ENCODE measurements at regions not wholly inside any gene's neighbourhood (a gene's known extent, or its start where the extent isn't known, plus 50 kb on each side); places are given as distances from the start of the nearest gene placed in this dataset.
"Not testable (repeated sequence)": the region's sequence is repeated elsewhere in the genome, so short reads cannot be mapped to it uniquely, and the experiment has no call there.

- not testable (repeated sequence) for DNase-seq
These were observed 53.0 kb upstream of the C1QTNF3 start for GRCh38 chr5:34096033-34096432.

DNA sequence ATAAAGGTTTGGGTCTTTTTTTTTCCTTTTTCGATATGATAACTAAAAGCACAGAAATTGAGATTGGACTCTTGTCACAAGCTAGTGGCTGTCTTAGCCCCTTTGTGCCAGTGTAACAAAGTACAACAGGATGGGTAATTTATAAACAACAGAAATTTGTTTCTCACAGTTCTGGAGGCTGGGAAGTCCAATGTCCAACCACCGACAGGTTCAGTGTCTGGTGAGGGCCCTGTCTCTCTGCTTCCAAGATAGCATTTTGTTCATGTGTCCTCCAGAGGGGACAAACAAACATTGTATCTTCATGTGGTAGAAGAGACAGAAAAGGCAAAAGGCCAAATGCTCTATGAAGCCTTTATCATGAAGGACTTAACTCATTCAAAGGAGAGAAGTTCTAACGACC, 56.9 kb upstream of the C1QTNF3 start:
- DNase-seq: not testable (repeated sequence)

GRCh38 chr5:34101567-34101966, 58.6 kb upstream of the C1QTNF3 start:
- DNase-seq: not testable (repeated sequence)

GRCh38 chr5:34108897-34109296, 65.9 kb upstream of the C1QTNF3 start:
- DNase-seq: not testable (repeated sequence)

DNA sequence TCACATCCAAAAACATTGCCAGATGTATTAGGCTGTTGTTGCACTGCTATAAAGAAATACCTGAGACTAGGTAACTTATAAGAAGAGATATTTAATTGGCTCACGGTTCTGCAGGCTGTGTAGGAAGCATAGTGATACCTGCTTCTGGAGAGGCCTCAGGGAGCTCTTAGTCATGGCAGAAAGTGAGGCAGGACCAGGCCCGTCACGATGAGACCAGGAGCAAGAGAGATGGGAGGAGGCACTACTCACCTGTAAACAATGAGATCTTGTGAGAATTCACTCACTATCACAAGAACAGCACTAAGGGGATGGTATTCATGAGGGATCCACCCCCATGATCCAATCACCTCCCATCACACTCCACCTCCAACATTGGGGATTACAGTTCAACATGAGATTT, 81.3 kb upstream of the C1QTNF3 start:
- not testable (repeated sequence) for DNase-seq

- DNase-seq: not testable (repeated sequence)
These were observed 82.3 kb upstream of the C1QTNF3 start for GRCh38 chr5:34125354-34125753.

DNA sequence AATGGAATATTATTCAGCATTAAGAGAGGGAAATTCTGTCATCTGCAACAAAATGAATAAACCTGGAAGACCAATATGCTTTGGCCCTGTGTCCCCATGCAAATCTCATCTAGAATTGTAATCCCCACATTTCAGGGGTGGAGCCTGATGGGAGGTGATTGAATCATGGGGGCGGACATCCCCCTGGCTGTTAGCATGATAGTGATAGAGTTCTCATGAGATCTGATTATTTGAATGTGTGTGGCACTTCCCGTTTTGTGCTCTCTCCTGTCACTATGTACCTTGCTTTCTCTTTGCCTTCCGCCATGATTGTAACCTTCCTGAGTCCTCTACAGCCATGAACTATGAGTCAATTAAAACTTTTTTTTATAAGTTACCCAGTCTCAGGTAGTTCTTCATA, 83.7 kb upstream of the C1QTNF3 start:
- DNase-seq: not testable (repeated sequence)

DNA sequence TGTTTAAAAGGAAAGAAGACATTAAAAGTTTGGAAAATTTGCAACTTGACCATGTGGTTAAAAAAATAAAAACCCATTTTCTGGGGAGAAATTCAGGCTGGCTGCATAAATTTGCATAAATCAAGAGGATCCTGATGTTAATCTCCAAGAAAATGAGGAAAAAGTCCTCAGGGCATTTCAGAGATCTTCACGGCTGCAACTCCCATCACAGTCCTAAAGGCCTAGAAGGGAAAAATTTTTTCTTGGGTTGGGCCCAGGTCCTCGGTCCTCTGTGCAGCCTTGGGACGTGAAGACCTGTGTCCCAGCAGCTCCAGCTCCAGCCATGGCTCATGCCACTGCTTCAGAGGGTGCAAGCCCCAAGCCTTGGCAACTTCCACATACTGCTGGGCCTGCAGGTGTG, 84.8 kb upstream of the C1QTNF3 start:
- not testable (repeated sequence) for DNase-seq

GRCh38 chr5:34128890-34129289, 85.9 kb upstream of the C1QTNF3 start:
- not testable (repeated sequence) for DNase-seq

GRCh38 chr5:34154988-34155387, 112.0 kb upstream of the C1QTNF3 start:
- not testable (repeated sequence) for DNase-seq

DNA sequence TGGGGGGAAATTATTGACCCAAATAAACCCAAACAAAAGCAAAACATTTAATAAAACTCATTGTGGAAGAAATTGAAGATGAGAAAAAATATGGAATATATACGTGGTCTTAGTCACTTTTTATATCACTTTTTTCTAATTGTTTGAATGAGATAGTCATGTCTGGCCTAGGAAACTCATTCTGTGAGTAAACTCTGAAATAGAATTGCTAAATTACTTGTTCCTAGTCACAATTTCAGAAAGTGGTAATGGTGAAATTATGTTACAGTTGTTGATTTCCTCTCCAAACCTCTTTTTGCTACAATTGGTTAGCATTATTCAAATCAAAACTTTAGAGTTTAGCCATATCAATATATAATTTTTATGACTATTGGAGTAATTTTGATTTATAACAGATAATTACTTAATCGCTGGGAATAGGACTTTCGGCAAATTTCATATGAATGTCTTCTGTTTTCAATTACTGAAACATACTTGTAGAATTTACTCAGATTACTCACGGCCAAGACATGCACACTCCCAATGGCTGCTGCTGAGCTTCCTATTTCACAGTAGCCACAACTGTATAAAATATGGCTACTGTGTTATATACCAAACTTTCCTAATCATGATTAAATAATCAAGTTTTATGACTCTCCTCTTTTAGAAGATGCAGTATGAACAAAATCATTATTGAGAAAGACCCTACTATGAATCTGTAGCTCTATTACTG, 113.8 kb upstream of the C1QTNF3 start:
- peak; percentile 85 for DNase-seq

- not testable (repeated sequence) for DNase-seq
These were observed 117.9 kb upstream of the C1QTNF3 start for GRCh38 chr5:34160904-34161303.

DNA sequence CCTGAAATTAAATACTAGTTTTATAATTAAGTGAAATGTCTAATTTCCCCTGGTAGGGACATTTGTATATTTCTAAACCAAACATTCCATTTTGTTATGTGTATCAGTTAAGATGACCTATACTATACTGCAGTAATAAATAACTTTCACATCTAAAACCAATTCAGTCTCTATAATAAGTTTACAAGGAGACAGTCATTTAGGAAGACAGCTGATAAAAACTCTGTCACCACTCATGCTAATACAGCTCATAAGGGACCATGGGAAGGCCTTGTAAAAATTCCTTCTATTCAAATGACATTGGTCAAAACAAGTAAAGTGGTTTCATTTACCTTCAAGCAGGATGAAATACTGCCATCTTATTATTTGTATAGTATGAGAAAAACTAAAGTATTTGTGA, 128.4 kb upstream of the C1QTNF3 start:
- not testable (repeated sequence) for DNase-seq

DNA sequence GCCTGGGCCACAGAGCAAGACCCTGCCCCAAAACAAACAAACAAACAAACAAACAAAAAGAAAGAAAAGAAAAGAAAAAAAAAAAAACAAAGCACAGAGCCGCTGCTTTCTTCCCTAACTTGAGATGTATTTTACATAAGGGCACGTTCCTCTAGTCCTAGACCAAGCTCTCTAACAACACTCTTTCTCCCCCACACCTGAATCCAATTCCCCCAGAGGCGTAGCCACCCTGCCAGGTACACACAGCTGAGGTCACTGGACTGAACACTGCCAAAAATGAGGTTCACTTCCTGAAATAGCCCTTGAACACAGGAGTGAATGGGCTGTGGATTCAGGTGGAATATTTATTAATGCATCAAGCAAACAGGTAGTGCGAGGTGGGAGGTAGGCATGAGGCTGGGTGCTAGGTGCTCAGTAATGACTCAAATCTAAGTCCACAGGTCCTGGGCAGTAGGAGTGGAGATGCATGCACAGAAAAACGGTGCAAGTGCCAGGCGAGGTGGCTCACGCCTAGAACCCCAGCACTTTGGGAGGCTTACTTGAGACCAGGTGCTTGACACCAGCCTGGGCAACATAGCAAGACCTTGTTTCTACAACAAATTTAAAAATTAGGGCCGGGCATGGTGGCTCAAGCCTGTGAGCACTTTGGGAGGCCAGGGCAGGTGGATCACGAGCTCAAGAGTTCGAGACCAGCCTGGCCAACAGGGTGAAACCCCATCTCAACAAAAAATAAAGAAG, 136.6 kb upstream of the C1QTNF3 start:
- DNase-seq: not testable (repeated sequence)

DNA sequence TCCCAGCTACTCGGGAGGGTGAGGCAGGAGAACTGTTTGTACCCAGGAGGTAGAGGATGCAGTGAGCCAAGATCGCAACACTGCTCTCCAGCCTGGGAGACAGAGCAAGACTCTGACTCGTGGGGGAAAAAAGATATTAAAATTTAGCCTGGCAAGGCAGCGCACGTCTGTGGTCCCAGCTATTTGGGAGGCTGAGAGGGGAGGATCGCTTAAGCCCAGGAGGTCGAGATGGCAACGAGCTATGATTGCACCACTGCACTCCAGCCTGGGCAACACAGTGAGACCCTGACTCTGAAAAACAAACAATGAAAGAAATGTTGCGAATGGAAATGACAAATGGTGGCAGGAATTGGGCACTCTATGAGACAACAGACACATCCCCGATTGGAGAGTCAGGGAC, 137.2 kb upstream of the C1QTNF3 start:
- not testable (repeated sequence) for DNase-seq

DNA sequence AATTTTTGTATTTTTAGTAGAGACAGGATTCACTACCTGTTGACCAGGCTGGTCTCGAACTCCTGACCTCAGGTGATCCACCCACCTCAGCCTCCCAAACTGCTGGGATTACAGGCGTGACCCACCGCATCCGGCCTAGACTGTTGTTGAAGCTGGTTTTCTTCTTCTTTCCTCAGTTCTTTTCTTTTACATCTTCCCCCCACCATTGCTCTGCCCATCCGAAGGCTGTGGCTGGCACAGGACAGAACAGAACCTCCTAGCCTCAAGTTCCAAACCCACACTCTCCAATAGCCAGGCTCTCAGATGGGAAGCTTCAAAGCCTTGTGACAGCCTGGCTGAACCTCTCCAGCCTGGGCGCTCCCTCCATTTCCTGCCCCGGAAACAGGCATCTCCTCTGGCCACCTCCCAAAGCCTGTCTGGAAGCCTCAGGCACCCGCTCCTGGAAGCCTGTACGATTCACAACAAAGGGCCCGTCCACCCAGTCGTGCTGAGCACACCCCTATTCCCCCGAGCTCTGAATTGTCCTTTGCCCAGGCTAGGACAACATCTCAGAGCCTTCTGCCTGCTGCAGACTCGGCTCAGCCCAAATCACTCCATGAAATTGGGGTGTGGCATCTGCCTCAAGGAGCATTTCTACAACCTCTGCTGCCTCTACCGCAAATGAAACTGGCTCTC, 138.1 kb upstream of the C1QTNF3 start:
- not testable (repeated sequence) for DNase-seq

DNA sequence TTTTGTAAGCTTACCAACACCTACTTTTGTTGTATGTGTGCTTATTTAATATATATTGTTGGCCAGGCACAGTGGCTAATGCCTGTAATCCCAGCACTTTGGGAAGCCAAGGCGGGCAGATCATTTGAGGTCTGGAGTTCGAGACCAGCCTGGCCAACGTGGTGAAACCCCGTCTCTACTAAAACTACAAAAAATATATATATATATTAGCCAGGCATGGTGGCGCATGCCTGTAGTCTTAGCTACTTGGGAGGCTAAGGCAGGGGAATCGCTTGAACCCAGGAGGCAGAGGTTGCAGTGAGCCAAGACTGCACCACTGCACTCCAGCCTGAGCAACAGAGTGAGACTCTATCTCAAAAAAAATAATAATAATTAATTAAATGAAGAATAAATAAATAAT, 142.0 kb upstream of the C1QTNF3 start:
- not testable (repeated sequence) for DNase-seq

GRCh38 chr5:34185572-34185971, 142.6 kb upstream of the C1QTNF3 start:
- DNase-seq: not testable (repeated sequence)

GRCh38 chr5:34186108-34186507, 143.1 kb upstream of the C1QTNF3 start:
- not testable (repeated sequence) for DNase-seq

GRCh38 chr5:34186865-34187264, 143.9 kb upstream of the C1QTNF3 start:
- DNase-seq: not testable (repeated sequence)

GRCh38 chr5:34187441-34187840, 144.4 kb upstream of the C1QTNF3 start:
- not testable (repeated sequence) for DNase-seq

DNA sequence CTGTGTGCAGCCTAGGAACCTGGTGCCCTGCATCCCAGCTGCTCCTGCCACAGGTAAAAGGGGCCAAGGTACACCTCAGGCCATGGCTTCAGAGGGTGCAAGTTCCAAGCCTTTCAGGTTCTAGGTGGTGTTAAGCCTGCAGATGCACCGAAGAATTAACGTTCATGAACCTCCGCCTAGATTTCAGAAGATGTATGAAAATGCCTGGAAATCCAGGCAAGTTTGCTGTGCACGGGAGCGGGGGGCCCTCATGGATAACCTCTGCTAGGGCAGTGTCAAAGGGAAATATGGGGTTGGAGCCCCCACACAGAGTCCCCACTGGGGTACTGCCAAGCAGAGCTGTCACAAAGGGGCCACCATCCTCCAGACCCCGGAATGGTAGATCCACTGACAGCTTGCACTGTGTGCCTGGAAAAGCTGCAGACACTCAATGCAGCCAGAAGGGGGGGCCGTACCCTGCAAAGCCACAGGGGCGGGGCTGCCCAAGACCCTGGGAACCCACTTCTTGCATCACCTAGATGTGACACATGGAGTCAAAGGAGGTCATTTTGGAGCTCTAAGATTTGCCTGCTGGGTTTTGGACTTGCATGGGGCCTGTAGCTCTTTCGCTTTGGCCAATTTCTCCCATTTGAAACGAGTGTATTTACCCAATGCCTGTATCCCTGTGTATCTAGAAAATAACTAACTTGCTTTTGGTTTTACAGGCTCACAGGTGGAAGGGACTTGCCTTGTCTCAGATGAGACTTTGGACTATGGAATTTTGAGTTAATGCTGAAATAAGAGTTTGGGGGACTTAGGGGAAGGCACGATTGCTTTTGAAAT, 145.2 kb upstream of the C1QTNF3 start:
- peak; percentile 29 for DNase-seq

GRCh38 chr5:34189246-34189645, 146.2 kb upstream of the C1QTNF3 start:
- DNase-seq: not testable (repeated sequence)
